ENCODE measurements at regions not wholly inside any gene's neighbourhood (a gene's known extent, or its start where the extent isn't known, plus 50 kb on each side); places are given as distances from the start of the nearest gene placed in this dataset.

GRCh38 chr2:128474036-128474955 is 155.6 kb upstream of the HS6ST1 start:
- no peak for DNase-seq

GRCh38 chr2:128474962-128475361 is 156.3 kb upstream of the HS6ST1 start:
- no peak for DNase-seq

- DNase-seq, result no peak
Measured at GRCh38 chr2:128475427-128476211, 157.0 kb upstream of the HS6ST1 start.

- DNase-seq, result no peak
Measured at GRCh38 chr2:128477026-128477820, 158.6 kb upstream of the HS6ST1 start.

- DNase-seq, result no peak
Measured at GRCh38 chr2:128477891-128478290, 159.2 kb upstream of the HS6ST1 start.

- no peak for DNase-seq
Measured at GRCh38 chr2:128485761-128486639, 167.3 kb upstream of the HS6ST1 start.

GRCh38 chr2:128486640-128487375 is 168.1 kb upstream of the HS6ST1 start:
- DNase-seq, result no peak

- no peak for DNase-seq
Measured at GRCh38 chr2:128487650-128488387, 169.2 kb upstream of the HS6ST1 start.

GRCh38 chr2:128488434-128488833 is 169.8 kb upstream of the HS6ST1 start:
- DNase-seq, result no peak

- no peak for DNase-seq
Measured at GRCh38 chr2:128489526-128490273, 171.0 kb upstream of the HS6ST1 start.

- DNase-seq, result no peak
Measured at GRCh38 chr2:128490321-128490720, 171.7 kb upstream of the HS6ST1 start.

GRCh38 chr2:128490881-128491691 is 172.4 kb upstream of the HS6ST1 start:
- no peak for DNase-seq

GRCh38 chr2:128491692-128492244 is 173.1 kb upstream of the HS6ST1 start:
- DNase-seq, result no peak

GRCh38 chr2:128492966-128493811 is 174.5 kb upstream of the HS6ST1 start:
- no peak for DNase-seq

- no peak for DNase-seq
Measured at GRCh38 chr2:128493880-128494279, 175.2 kb upstream of the HS6ST1 start.

- no peak for DNase-seq
Measured at GRCh38 chr2:128494307-128494639, 175.6 kb upstream of the HS6ST1 start.

GRCh38 chr2:128494640-128495321 is 176.1 kb upstream of the HS6ST1 start:
- no peak for DNase-seq

Data from stimulated activated CD4-positive, alpha-beta T cell treated with anti-CD3 and anti-CD28 coated beads, Interleukin-12 subunit alpha, Interleukin-12 subunit beta, amount 100 ng/mL, for 4 hours (primary cell).